Osteoblast (primary cell): ENCODE measurements at regions not wholly inside any gene's neighbourhood (a gene's known extent, or its start where the extent isn't known, plus 50 kb on each side); places are given as distances from the start of the nearest gene placed in this dataset.
"Not testable (repeated sequence)": the region's sequence is repeated elsewhere in the genome, so short reads cannot be mapped to it uniquely, and the experiment has no call there.

Experiments
- DNase-seq: peaks from one replicate; pipeline ENCODE4 v3.0.0; 2011; ENCODE audit warnings: low spot score, mixed read lengths; ENCODE audit not compliant: insufficient read length; ENCODE audit errors: missing footprints
- H2AFZ ChIP-seq: 2 replicates; pipeline ENCODE4 v1.6.0; 2011; ENCODE audit warnings: mild to moderate bottlenecking, low read length
- H3K27ac ChIP-seq: 2 replicates; pipeline ENCODE4 v1.5.1; 2011; ENCODE audit warnings: mild to moderate bottlenecking, low read depth, low read length, moderate library complexity
- H3K27me3 ChIP-seq: 2 replicates; pipeline ENCODE4 v1.6.0; 2012; ENCODE audit warnings: mild to moderate bottlenecking, control low read depth, inconsistent platforms, low read length, moderate library complexity; ENCODE audit not compliant: insufficient read depth
- H3K36me3 ChIP-seq: 2 replicates; pipeline ENCODE4 v1.5.1; 2011; ENCODE audit warnings: mild to moderate bottlenecking, low read length, control low read depth, moderate library complexity; ENCODE audit not compliant: insufficient read depth
- H3K4me1 ChIP-seq: 2 replicates; pipeline ENCODE4 v1.5.1; 2011; ENCODE audit warnings: mild to moderate bottlenecking, low read length, control low read depth, moderate library complexity; ENCODE audit not compliant: insufficient read depth
- H3K4me2 ChIP-seq: 2 replicates; pipeline ENCODE4 v1.6.0; 2011; ENCODE audit warnings: mild to moderate bottlenecking, low read length; ENCODE audit not compliant: insufficient read depth
- H3K4me3 ChIP-seq: fragments of 200-600 bp; sonication (generic); 3 replicates; pipeline ENCODE4 v1.5.1; 2012; ENCODE audit warnings: mild to moderate bottlenecking, low read length, inconsistent platforms; ENCODE audit not compliant: insufficient read depth
- H3K79me2 ChIP-seq: 2 replicates; pipeline ENCODE4 v1.6.0; 2012; ENCODE audit warnings: mild to moderate bottlenecking, low read length, control low read depth, inconsistent platforms; ENCODE audit not compliant: insufficient read depth
- H3K9me3 ChIP-seq: 2 replicates; pipeline ENCODE4 v1.5.1; 2011; ENCODE audit warnings: low read depth, low read length, control low read depth
- H4K20me1 ChIP-seq: 2 replicates; pipeline ENCODE4 v1.6.0; 2012; ENCODE audit warnings: mild to moderate bottlenecking, low read length, control low read depth; ENCODE audit not compliant: insufficient read depth
- TF ChIP-seq, protein P1 (sequence below): IDR thresholded peaks from 2 replicates; pipeline ENCODE4 v1.5.1; 2011; ENCODE audit warnings: mild to moderate bottlenecking, low read depth, low read length, moderate library complexity; ENCODE audit errors: extremely low read depth

DNA sequence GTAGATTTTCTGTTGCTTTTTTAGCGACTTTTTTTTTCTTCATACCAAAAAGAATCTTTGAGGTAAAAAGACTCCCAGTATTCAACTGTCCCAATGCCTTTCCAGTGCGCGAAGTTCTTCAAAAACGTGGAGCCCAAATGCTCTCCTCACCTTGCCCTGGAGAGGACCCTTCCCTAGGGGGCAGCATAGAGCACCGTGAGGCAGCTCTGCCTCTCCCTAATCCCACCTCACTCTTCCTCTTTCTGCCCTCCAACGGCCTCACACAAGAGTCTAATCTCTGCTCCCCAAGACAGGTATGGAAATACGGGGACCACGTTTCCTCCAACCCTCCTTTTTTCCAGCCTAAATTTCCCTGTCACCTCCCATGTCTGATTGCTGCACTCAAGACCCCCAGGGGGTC, 117.5 kb upstream of the ALX4 start:
- no peaks in the 10 kb centered on the region for H4K20me1 ChIP-seq
- H3K4me1 ChIP-seq = no peaks in the 10 kb centered on the region
- no peaks in the 10 kb centered on the region for H3K79me2 ChIP-seq
- no peaks in the 10 kb centered on the region for H3K9me3 ChIP-seq
- no peak overlapping the region for H3K4me3 ChIP-seq
- H2AFZ ChIP-seq = no peak overlapping the region
- TF ChIP-seq, protein P1, sequence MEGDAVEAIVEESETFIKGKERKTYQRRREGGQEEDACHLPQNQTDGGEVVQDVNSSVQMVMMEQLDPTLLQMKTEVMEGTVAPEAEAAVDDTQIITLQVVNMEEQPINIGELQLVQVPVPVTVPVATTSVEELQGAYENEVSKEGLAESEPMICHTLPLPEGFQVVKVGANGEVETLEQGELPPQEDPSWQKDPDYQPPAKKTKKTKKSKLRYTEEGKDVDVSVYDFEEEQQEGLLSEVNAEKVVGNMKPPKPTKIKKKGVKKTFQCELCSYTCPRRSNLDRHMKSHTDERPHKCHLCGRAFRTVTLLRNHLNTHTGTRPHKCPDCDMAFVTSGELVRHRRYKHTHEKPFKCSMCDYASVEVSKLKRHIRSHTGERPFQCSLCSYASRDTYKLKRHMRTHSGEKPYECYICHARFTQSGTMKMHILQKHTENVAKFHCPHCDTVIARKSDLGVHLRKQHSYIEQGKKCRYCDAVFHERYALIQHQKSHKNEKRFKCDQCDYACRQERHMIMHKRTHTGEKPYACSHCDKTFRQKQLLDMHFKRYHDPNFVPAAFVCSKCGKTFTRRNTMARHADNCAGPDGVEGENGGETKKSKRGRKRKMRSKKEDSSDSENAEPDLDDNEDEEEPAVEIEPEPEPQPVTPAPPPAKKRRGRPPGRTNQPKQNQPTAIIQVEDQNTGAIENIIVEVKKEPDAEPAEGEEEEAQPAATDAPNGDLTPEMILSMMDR = peak; percentile 19
- H3K36me3 ChIP-seq = no peaks in the 10 kb centered on the region
- H3K27ac ChIP-seq = no peak overlapping the region
- peaks cover 14% of the 10 kb centered on the region for H3K27me3 ChIP-seq
- H3K4me2 ChIP-seq = no peak overlapping the region
- DNase-seq = no peak

DNA sequence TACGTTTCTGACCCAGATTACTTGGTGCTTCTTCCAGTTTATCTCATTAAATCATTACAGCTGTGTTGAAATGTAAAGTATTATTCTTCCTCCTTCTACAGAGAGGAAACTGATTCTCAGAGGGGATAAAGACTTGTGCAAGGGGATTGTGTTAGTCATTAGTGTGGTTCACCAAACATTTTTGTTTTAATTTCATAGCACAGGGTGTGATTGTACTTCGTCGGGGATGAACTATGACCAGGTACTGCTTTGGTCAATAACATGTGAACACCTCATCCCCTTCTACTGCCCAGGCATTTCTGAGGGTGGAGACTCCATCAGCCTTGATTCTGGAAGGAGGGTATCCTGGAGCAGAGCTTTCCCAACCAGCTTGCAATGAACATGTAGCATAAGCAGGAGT, 120.2 kb upstream of the ALX4 start:
- no peak overlapping the region for H3K27ac ChIP-seq
- H3K4me1 ChIP-seq = no peaks in the 10 kb centered on the region
- TF ChIP-seq, protein P1 = no peak
- no peaks in the 10 kb centered on the region for H3K36me3 ChIP-seq
- no peaks in the 10 kb centered on the region for H3K9me3 ChIP-seq
- H3K4me3 ChIP-seq = no peak overlapping the region
- H3K79me2 ChIP-seq = no peaks in the 10 kb centered on the region
- DNase-seq = no peak
- H3K4me2 ChIP-seq = no peak overlapping the region
- H3K27me3 ChIP-seq = peaks cover 10% of the 10 kb centered on the region
- no peak overlapping the region for H2AFZ ChIP-seq
- no peaks in the 10 kb centered on the region for H4K20me1 ChIP-seq

DNA sequence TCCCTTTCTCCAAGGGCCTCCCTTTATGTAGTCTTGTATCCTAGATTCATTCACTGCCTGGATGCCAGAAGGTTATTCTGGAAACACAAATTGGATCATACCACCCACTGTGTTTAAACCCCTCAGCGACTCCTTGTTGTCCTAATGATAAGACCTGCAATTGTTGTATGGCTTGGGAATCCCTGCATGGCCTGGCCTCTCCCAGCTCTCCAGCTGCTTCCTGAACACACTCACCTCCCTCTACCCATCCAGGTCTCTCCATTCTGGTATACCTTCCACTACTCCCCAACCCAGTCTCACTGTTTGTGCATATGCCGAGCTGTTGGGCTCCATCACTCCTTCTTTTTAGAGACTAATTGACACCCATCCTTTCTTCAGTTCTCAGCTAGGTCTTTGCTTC, 124.3 kb upstream of the ALX4 start:
- Histone ChIP-seq H3K79me2 (no peaks in the 10 kb centered on the region), H3K27me3 (peaks cover 21% of the 10 kb centered on the region), H3K9me3 (no peaks in the 10 kb centered on the region), H3K27ac (no peak overlapping the region), H3K4me1 (no peaks in the 10 kb centered on the region), H2AFZ (no peak overlapping the region), H4K20me1 (no peaks in the 10 kb centered on the region), H3K4me2 (no peak overlapping the region), H3K4me3 (no peak overlapping the region), H3K36me3 (no peaks in the 10 kb centered on the region)
- peak; percentile 77 for DNase-seq
- TF ChIP-seq, protein P1 = no peak

DNA sequence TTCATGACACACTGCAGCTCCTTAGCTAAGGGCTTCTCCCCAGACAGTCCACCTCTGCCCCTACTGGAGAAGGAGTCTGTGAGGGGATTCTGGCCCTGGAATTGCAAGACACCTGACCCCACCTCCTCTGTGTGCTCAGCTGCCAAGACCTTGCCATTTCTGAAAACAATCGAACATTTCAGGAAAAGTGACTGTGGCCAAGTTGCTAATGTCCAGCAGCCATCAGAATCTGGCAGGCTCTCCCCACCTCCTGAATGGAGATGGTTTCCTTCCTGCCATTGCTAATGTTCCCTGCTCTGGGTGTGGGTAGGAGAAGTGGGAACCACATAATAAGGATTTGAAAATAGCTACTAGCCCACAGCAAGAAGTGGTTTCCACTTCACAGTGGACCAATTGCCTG, 127.2 kb upstream of the ALX4 start:
- TF ChIP-seq, protein P1 = no peak
- H2AFZ ChIP-seq = no peak overlapping the region
- H3K27ac ChIP-seq = no peak overlapping the region
- H3K27me3 ChIP-seq = peaks cover 17% of the 10 kb centered on the region
- no peaks in the 10 kb centered on the region for H4K20me1 ChIP-seq
- H3K4me1 ChIP-seq = no peaks in the 10 kb centered on the region
- H3K79me2 ChIP-seq = no peaks in the 10 kb centered on the region
- no peak overlapping the region for H3K4me2 ChIP-seq
- H3K9me3 ChIP-seq = no peaks in the 10 kb centered on the region
- DNase-seq = no peak
- no peaks in the 10 kb centered on the region for H3K36me3 ChIP-seq
- no peak overlapping the region for H3K4me3 ChIP-seq

DNA sequence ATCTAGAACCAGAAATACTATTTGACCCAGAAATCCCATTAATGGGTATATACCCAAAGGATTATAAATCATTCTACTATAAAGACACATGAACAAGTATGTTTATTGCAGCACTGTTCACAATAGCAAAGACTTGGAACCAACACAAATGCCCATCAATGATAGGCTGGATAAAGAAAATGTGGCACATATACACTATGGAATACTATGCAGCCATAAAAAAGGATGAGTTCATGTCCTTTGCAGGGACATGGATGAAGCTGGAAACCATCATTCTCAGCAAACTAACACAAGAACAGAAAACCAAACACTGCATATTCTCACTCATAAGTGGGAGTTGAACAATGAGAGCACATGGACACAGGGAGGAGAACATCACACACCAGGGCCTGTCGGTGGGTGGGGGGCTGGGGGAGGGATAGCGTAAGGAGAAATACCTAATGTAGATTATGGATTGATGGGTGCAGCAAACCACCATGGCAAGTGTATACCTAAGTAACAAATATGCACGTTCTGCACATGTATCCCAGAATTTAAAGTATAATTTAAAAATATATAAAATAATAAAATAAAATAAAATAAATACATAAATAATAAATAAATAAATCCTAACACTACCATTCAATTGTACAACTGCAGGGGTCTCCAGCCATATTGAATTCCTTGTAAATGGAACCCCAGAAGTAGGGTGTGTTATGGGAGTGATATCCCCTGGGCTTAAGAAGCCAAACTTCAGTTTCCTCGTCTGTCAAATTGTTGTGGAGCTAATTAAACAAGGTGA, 122.4 kb upstream of the CD82 start:
- not testable (repeated sequence) for H3K36me3 ChIP-seq, H3K9me3 ChIP-seq, H3K27ac ChIP-seq, H3K4me2 ChIP-seq, DNase-seq, H3K4me1 ChIP-seq, H3K79me2 ChIP-seq, H3K4me3 ChIP-seq, H3K27me3 ChIP-seq, H4K20me1 ChIP-seq, H2AFZ ChIP-seq
